Psoas muscle (tissue), 7 donors: ENCODE measurements at regions not wholly inside any gene's neighbourhood (a gene's known extent, or its start where the extent isn't known, plus 50 kb on each side); places are given as distances from the start of the nearest gene placed in this dataset.
A peak's percentile ranks its signal among the peaks of the same experiment; 100 is the strongest.

Experiments used
- ATAC-seq, 4 donors: fragments of 200-7000 bp; cut with Tn5 transposase; one replicate each; pipeline ENCODE4 v1.9.1; 2020; ENCODE audit warnings: moderate library complexity in 3 of 4, mild to moderate bottlenecking in 2 of 4
- DNase-seq, 2 donors: peaks; one replicate each; pipeline ENCODE4 v3.0.0-alpha.2; 2020
- H3K27ac ChIP-seq: fragments of 200-600 bp; one replicate; pipeline ENCODE4 v1.8.0; 2022
- H3K27me3 ChIP-seq, 3 donors: fragments of 200-600 bp in 1 of 3; one replicate each; pipeline versions ENCODE4 v1.6.1 to v1.8.0; 2013 to 2022; ENCODE audit warnings: low read length in 2 of 3, mild to moderate bottlenecking in 2 of 3, moderate library complexity in 1 of 3; ENCODE audit not compliant: insufficient read depth in 3 of 3
- H3K36me3 ChIP-seq, 2 donors: fragments of 200-600 bp in 1 of 2; one replicate each; pipeline versions ENCODE4 v1.6.1 to v1.8.0; 2013 to 2022; ENCODE audit warnings: low read depth in 1 of 2, mild to moderate bottlenecking in 1 of 2, moderate library complexity in 1 of 2; ENCODE audit not compliant: insufficient read depth in 1 of 2
- H3K4me1 ChIP-seq: fragments of 200-600 bp; one replicate; pipeline ENCODE4 v1.8.0; 2022
- H3K4me3 ChIP-seq: fragments of 200-600 bp; one replicate; pipeline ENCODE4 v1.8.0; 2022; ENCODE audit warnings: mild to moderate bottlenecking
- H3K9me3 ChIP-seq: fragments of 200-600 bp; one replicate; pipeline ENCODE4 v1.8.0; 2022
- CTCF ChIP-seq: fragments of 200-600 bp; IDR thresholded peaks from one replicate; pipeline ENCODE4 v1.8.0; 2022; ENCODE audit warnings: antibody characterized with exemption
- WGBS, 3 donors: extraction: QIAGEN DNeasy Blood & Tissue Kit; methylation state at CpG; one replicate each; pipeline versions ENCODE4 v1.1.6 to v1.1.7; 2013; 5-methylcytosine and 5-hydroxymethylcytosine counted together
- intact Hi-C, 2 donors: fragments of 100-400 bp; cut with DNase I; formaldehyde crosslinking; loops; one replicate each; pipeline versions ENCODE4 v1.11.0 to v1.14.2; 2022
- donor health status: healthy with polysubstance abuse.
- donor health status: DM: no; HTN: no; CAD: no; lungs with moderate emphysema.
- donor health status: Bipolar disorder and iron deficiency.
- donor health status: healthy.
- donor health status: DM: yes; HTN: yes; CAD: no.
- donor health status: DM: no; HTN: no; CAD: no.
- donor health status: DM: yes; HTN: yes; CAD: no.

- H3K4me3 ChIP-seq: no peak overlapping the region
- intact Hi-C loops: no loop called here
- 76 to 80% (median 77%) methylated on average over 5 of the region's 5 CpGs for WGBS, 3 donors
Measured at GRCh38 chr9:116075191-116075590, 78.4 kb upstream of the PAPPA start.

DNA sequence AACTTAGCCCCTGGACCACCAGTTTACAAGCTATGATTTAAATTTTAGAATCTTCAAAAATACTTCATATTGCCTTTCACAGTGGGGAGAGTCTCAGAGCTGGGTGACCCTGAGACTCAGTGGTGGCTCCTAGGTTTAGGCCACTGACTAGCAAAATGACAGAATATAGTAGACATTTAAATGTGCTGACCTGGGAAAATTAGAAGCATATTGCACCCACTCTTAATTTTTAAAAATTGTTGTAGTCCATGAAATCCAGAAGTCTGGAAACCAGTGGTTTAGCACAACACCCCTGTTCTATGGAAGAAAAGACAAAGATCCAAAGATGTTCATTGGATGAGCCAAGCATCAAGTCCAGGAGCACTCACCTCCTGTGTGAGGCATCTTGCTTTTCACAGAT, 75.0 kb upstream of the PAPPA start:
- DNase-seq: no peak

More at GRCh38 chr9:116075191-116075590, 78.4 kb upstream of the PAPPA start:
- Histone ChIP-seq H3K36me3 (no peaks in the 10 kb centered on the region), H3K4me1 (no peaks in the 10 kb centered on the region), H3K27ac (no peak overlapping the region), H3K27me3 (no peaks in the 10 kb centered on the region), H3K9me3 (no peaks in the 10 kb centered on the region)
- ATAC-seq: no peak
- TF ChIP-seq CTCF: no peak
- no peak for DNase-seq

DNA sequence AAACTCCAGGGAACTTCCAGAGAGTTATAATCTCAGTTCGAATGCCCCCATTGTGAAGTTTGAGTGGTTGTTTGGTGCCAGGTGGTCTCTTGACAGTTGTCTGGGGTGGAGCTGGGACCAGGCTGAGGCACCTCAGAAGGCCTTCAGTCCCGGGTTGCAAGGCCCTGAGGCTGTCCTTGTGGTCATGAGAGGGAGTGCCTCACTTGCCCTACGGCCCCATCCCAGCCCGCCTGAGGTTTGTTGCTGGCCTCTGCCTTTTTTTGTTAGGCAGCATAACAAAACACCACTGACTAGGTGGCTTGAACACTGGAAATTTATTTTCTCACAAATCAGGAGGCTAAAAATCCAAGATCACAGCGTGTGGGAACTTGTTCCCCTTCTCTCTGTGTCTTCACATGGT, 73.0 kb upstream of the PAPPA start:
- ATAC-seq (no peak), DNase-seq (no peak)
- TF ChIP-seq CTCF: no peak
- no peak overlapping the region for H3K27ac ChIP-seq
- WGBS, 3 donors: 71 to 76% (median 73%) methylated on average over 5 of the region's 5 CpGs
- no peak overlapping the region for H3K4me3 ChIP-seq
- no peaks in the 10 kb centered on the region for H3K27me3 ChIP-seq
- H3K36me3 ChIP-seq: no peaks in the 10 kb centered on the region
- intact Hi-C loops: no loop called here
- no peaks in the 10 kb centered on the region for H3K9me3 ChIP-seq
- peaks cover 3% of the 10 kb centered on the region for H3K4me1 ChIP-seq

More for the DNA sequence above, 75.0 kb upstream of the PAPPA start:
- no peaks in the 10 kb centered on the region for H3K9me3 ChIP-seq
- intact Hi-C loops: no loop called here
- no peak overlapping the region for H3K27ac ChIP-seq
- TF ChIP-seq CTCF: no peak
- H3K4me3 ChIP-seq: no peak overlapping the region
- H3K36me3 ChIP-seq: no peaks in the 10 kb centered on the region
- no peaks in the 10 kb centered on the region for H3K27me3 ChIP-seq
- H3K4me1 ChIP-seq: peaks cover 3% of the 10 kb centered on the region
- no peak for ATAC-seq

DNA sequence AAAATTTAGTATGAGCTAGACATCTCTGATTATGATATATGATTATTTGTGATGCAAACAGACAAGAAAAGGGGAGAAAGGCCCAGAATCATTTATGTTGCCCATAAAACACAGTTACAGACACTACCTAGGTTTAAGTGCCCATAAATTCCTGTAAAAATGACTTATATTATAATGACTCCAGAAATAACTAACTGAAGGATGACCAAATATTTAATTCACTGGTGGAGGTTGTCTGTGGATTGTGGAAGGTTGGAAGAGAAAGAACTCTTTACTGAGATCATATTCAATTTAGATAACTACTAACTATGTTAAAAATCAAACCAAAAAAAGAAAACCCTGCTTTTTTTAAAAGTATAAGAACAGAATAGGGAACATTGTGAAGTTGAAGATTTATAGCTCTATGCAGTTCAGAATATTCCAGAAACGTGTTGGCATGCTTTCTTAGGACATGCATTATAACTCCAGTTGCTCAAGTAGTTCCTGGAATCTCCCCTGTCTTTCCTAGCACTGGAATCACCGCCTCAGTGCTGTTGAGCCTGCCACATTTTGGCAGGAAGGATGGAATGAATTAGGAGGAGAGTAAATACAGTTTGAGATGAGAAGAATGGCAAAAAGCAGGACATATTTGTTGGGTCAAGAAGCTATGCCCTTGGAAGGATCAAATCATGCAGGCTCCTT, 72.0 kb upstream of the PAPPA start:
- DNase-seq (no peak), ATAC-seq (peak in 1 of 4 donors; percentile 39)
- H3K4me1 ChIP-seq: peaks cover 5% of the 10 kb centered on the region
- WGBS, 3 donors: 8 to 29% (median 16%) methylated on average over 2 of the region's 2 CpGs
- intact Hi-C loops: no loop called here
- no peaks in the 10 kb centered on the region for H3K27me3 ChIP-seq
- H3K36me3 ChIP-seq: no peaks in the 10 kb centered on the region
- no peak for TF ChIP-seq CTCF
- H3K4me3 ChIP-seq: no peak overlapping the region
- no peak overlapping the region for H3K27ac ChIP-seq
- no peaks in the 10 kb centered on the region for H3K9me3 ChIP-seq

- Histone ChIP-seq H3K27ac (no peak overlapping the region), H3K27me3 (no peaks in the 10 kb centered on the region), H3K36me3 (no peaks in the 10 kb centered on the region), H3K4me1 (peaks cover 27% of the 10 kb centered on the region), H3K9me3 (no peaks in the 10 kb centered on the region), H3K4me3 (no peak overlapping the region)
- DNase-seq: no peak
- 91 to 95% (median 92%) methylated on average over 2 of the region's 2 CpGs for WGBS, 3 donors
- intact Hi-C loops: no loop called here
- ATAC-seq: no peak
- TF ChIP-seq CTCF: no peak
Measured at GRCh38 chr9:116083837-116084236, 69.8 kb upstream of the PAPPA start.
